ENCODE measurements at regions not wholly inside any gene's neighbourhood (a gene's known extent, or its start where the extent isn't known, plus 50 kb on each side); places are given as distances from the start of the nearest gene placed in this dataset.
"Not testable (repeated sequence)": the region's sequence is repeated elsewhere in the genome, so short reads cannot be mapped to it uniquely, and the experiment has no call there.

DNA sequence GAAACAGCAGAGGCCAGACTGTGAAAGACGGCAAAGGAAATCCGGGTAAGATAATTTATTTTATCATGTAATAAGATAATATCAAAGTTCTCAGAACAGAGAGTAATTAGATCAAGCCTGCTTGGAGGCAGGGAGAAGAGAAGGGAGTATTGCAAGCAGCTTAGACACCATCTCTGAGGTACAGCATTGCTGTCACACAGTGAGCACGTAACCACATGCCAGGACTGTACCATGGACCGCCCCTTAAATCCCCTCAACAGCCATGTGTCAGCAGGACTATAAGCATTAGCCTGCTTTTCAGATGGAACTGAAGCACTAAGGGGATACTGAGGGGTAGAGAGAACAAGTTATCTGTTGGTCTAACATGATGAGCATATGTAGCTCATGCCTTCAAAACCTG lies 141.5 kb downstream of the C6orf118 start:
- DNase-seq: no peak

- no peak for DNase-seq
These were observed 142.1 kb downstream of the C6orf118 start for GRCh38 chr6:165167311-165167710.

- no peak for DNase-seq
These were observed 145.9 kb downstream of the C6orf118 start for GRCh38 chr6:165163519-165163918.

DNA sequence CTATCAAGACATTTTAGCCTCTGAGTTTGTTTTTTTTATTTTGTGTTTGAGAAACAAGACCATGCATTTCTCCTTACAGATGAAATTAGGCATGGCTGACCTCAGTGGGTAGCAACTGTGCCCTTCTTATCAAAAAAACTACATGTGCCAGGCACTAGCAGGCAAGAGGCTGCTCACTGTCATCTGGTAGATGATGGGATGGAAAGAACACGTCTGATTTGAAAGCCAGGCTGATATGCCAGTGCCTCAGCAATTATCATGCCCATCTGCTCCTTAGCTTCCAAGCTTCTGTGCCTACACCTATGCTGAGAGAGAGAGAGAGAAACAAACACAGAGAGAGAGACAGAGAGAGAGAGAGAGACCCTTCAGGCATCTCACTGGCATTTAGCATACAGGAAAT lies 149.9 kb downstream of the C6orf118 start:
- DNase-seq: no peak

- no peak for DNase-seq
These were observed 162.9 kb downstream of the C6orf118 start for GRCh38 chr6:165146456-165146855.

GRCh38 chr6:165135889-165136288 lies 173.5 kb downstream of the C6orf118 start:
- no peak for DNase-seq

- no peak for DNase-seq
These were observed 180.3 kb downstream of the C6orf118 start for GRCh38 chr6:165129086-165129485.

- not testable (repeated sequence) for DNase-seq
These were observed 181.7 kb downstream of the C6orf118 start for GRCh38 chr6:165127743-165128142.

- not testable (repeated sequence) for DNase-seq
These were observed 184.7 kb downstream of the C6orf118 start for GRCh38 chr6:165124681-165125080.

GRCh38 chr6:165119231-165120020 lies 190.0 kb downstream of the C6orf118 start:
- DNase-seq: no peak

GRCh38 chr6:165118736-165119135 lies 190.7 kb downstream of the C6orf118 start:
- DNase-seq: no peak

GRCh38 chr6:165117806-165118205 lies 191.6 kb downstream of the C6orf118 start:
- no peak for DNase-seq

- no peak for DNase-seq
These were observed 192.3 kb downstream of the C6orf118 start for GRCh38 chr6:165117121-165117520.

DNA sequence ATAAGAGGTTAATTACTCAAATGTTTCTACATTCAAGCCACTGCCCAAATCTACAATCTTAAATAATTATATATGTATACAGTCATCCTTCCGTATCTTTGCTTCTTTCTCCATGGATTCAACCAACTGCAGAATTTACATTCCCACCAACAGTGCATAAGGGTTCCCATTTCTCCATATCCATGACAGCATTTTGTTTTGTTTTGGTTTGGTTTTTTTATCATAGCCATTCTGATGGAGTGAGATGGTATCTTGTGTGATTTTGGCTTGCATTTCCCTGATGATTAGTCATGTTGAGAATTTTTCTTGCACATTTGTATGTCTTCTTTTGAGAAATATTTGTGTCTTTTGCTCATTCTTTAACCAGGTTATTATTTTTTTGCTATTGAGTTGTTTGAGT lies 198.5 kb downstream of the C6orf118 start:
- DNase-seq: no peak

GRCh38 chr6:165109011-165109410 lies 200.4 kb downstream of the C6orf118 start:
- DNase-seq: no peak

- DNase-seq: no peak
These were observed 203.1 kb downstream of the C6orf118 start for GRCh38 chr6:165106261-165106660.

GRCh38 chr6:165098165-165098564 lies 211.2 kb downstream of the C6orf118 start:
- DNase-seq: no peak

- no peak for DNase-seq
These were observed 212.5 kb downstream of the C6orf118 start for GRCh38 chr6:165096868-165097267.

- DNase-seq: no peak
These were observed 213.2 kb downstream of the C6orf118 start for GRCh38 chr6:165096209-165096608.

GRCh38 chr6:165092881-165093595 lies 216.4 kb downstream of the C6orf118 start:
- no peak for DNase-seq

DNA sequence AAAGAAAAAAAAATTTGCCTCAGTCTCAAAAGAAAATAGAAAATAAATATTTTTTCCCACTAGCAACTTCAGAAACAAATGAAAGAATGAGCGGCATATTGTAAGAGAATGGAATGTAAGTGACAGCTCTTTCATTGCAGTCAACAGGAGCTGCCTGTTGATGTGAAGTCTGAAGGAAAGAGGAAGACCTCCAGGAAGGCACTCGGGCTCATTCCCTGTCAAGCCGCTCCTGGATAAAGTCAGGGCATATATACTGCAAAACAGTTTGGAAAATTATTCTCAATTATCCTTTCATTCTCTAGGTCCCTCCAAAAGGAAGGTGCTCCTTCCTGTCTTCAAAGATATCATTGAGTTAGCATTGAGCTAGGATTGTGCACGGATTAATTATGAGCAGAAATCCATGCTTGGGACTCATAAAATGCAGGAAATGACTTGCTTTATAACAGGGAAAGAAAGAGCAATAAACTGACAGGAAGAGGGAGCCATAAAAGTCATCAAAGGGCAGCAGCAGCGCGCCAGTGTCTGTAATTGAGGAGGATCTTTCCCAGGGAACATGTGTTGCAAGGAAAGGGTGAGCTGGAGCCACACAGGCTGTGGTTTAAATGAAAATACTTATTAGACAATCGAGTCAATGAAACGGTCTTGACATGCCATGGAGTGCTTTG lies 218.2 kb downstream of the C6orf118 start:
- peak; percentile 17 for DNase-seq

- DNase-seq: no peak
These were observed 219.2 kb downstream of the C6orf118 start for GRCh38 chr6:165090242-165090641.

DNA sequence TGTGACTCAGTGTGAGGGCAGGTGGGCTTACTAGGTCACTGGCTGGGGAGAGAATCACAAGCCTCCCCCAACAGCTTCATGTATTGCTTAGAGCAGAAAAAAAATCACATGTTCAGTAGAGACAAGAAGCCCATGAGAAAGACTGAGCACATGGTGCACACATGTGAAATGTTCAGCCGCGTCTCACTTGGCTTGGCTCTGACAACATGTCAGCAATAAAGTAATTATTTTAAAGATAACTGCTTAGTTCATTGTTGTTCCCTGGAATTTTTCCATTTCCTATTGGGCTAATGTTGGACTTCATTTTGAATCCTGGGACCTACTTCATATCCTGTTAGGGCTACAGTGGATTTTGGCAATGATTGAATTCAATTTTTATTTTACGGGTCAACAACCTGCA lies 222.6 kb downstream of the C6orf118 start:
- DNase-seq: no peak

Measured in right kidney (tissue), 1 donor.